ENCODE measurements at regions not wholly inside any gene's neighbourhood (a gene's known extent, or its start where the extent isn't known, plus 50 kb on each side); places are given as distances from the start of the nearest gene placed in this dataset.

GRCh38 chr20:12679447-12679846, 329.3 kb upstream of the SPTLC3 start:
- TF ChIP-seq RAD21 (IDR thresholded peaks at IDR 0.05 in 1 of 2, conservative IDR thresholded peaks at IDR 0.05 in 1 of 2; ENCODE audit: low read depth in 2 of 2, low read length in 2 of 2) (no peak), MAFK (IDR thresholded peaks at IDR 0.05; ENCODE audit: low read depth, low read length) (no peak), CREB1 (IDR thresholded peaks at IDR 0.05) (no peak)
- TF ChIP-seq, protein P1, sequence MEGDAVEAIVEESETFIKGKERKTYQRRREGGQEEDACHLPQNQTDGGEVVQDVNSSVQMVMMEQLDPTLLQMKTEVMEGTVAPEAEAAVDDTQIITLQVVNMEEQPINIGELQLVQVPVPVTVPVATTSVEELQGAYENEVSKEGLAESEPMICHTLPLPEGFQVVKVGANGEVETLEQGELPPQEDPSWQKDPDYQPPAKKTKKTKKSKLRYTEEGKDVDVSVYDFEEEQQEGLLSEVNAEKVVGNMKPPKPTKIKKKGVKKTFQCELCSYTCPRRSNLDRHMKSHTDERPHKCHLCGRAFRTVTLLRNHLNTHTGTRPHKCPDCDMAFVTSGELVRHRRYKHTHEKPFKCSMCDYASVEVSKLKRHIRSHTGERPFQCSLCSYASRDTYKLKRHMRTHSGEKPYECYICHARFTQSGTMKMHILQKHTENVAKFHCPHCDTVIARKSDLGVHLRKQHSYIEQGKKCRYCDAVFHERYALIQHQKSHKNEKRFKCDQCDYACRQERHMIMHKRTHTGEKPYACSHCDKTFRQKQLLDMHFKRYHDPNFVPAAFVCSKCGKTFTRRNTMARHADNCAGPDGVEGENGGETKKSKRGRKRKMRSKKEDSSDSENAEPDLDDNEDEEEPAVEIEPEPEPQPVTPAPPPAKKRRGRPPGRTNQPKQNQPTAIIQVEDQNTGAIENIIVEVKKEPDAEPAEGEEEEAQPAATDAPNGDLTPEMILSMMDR (IDR thresholded peaks at IDR 0.05; ENCODE audit: control extremely low read depth in 1 of 3, insufficient read depth in 1 of 3, low read depth in 1 of 3, low read length in 3 of 3) = no peak
- TF ChIP-seq, protein P2, sequence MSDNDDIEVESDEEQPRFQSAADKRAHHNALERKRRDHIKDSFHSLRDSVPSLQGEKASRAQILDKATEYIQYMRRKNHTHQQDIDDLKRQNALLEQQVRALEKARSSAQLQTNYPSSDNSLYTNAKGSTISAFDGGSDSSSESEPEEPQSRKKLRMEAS (IDR thresholded peaks at IDR 0.05) = no peak

All from H1 (cell line).